Stimulated activated CD4-positive, alpha-beta T cell treated with anti-CD3 and anti-CD28 coated beads, Interleukin-1b, Interleukin-23, amount 100 ng/mL, for 24 hours (primary cell): ENCODE measurements at regions not wholly inside any gene's neighbourhood (a gene's known extent, or its start where the extent isn't known, plus 50 kb on each side); places are given as distances from the start of the nearest gene placed in this dataset.

Experiments
- DNase-seq, 4 experiments: peaks; one replicate each; pipeline ENCODE4 v3.0.0-alpha.2; 2020; ENCODE audit warnings: low read depth in 4 of 4, low spot score in 1 of 4

- no peak for DNase-seq
Observed at GRCh38 chr4:129345609-129346008, 249.7 kb downstream of the C4orf33 start.

- no peak for DNase-seq
Observed at GRCh38 chr4:129346036-129346435, 250.1 kb downstream of the C4orf33 start.

GRCh38 chr4:129346734-129347133 is 250.8 kb downstream of the C4orf33 start:
- no peak for DNase-seq

GRCh38 chr4:129350834-129351721 is 255.1 kb downstream of the C4orf33 start:
- no peak for DNase-seq

GRCh38 chr4:129352480-129352879 is 256.5 kb downstream of the C4orf33 start:
- no peak for DNase-seq

- no peak for DNase-seq
Observed at GRCh38 chr4:129353490-129353889, 257.5 kb downstream of the C4orf33 start.

- no peak for DNase-seq
Observed at GRCh38 chr4:129355031-129355430, 259.1 kb downstream of the C4orf33 start.

- DNase-seq: no peak
Observed at GRCh38 chr4:129355516-129355915, 259.6 kb downstream of the C4orf33 start.

GRCh38 chr4:129358571-129358970 is 262.6 kb downstream of the C4orf33 start:
- DNase-seq: no peak

- no peak for DNase-seq
Observed at GRCh38 chr4:129359461-129359860, 263.5 kb downstream of the C4orf33 start.

GRCh38 chr4:129362691-129363274 is 266.8 kb downstream of the C4orf33 start:
- peak; percentile 4 to 25 (median 15) for DNase-seq

GRCh38 chr4:129364747-129365452 is 268.9 kb downstream of the C4orf33 start:
- no peak for DNase-seq

GRCh38 chr4:129369361-129370010 is 273.5 kb downstream of the C4orf33 start:
- DNase-seq: no peak

- DNase-seq: no peak
Observed at GRCh38 chr4:129371065-129371464, 275.1 kb downstream of the C4orf33 start.

- no peak for DNase-seq
Observed at GRCh38 chr4:129371926-129372325, 276.0 kb downstream of the C4orf33 start.

GRCh38 chr4:129377131-129377845 is 281.3 kb downstream of the C4orf33 start:
- DNase-seq: no peak

GRCh38 chr4:129378364-129378763 is 282.4 kb downstream of the C4orf33 start:
- no peak for DNase-seq

- no peak for DNase-seq
Observed at GRCh38 chr4:129379429-129379828, 283.5 kb downstream of the C4orf33 start.

- DNase-seq: no peak
Observed at GRCh38 chr4:129384974-129385373, 289.0 kb downstream of the C4orf33 start.

GRCh38 chr4:129387666-129388065 is 291.7 kb downstream of the C4orf33 start:
- DNase-seq: no peak

GRCh38 chr4:129393976-129394375 is 298.0 kb downstream of the C4orf33 start:
- no peak for DNase-seq
